Neuronal stem cell (in vitro differentiated cells): ENCODE measurements at regions not wholly inside any gene's neighbourhood (a gene's known extent, or its start where the extent isn't known, plus 50 kb on each side); places are given as distances from the start of the nearest gene placed in this dataset.
A peak's percentile ranks its signal among the peaks of the same experiment; 100 is the strongest.

Experiments
- DNase-seq: peaks from one replicate; pipeline ENCODE4 v3.0.0-alpha.2; 2013; ENCODE audit warnings: low spot score
- H2AFZ ChIP-seq: one replicate; pipeline ENCODE4 v1.6.1; 2013; ENCODE audit warnings: mild to moderate bottlenecking, low read length, inconsistent platforms
- H2AK5ac ChIP-seq: 2 replicates; pipeline ENCODE4 v1.6.1; 2013; ENCODE audit warnings: low read depth, mild to moderate bottlenecking, inconsistent platforms, low read length, moderate library complexity, mixed read lengths
- H2BK120ac ChIP-seq: 2 replicates; pipeline ENCODE4 v1.6.1; 2013; ENCODE audit warnings: low read depth, mild to moderate bottlenecking, inconsistent platforms, low read length, moderate library complexity, mixed read lengths
- H2BK12ac ChIP-seq: one replicate; pipeline ENCODE4 v1.6.1; 2013; ENCODE audit warnings: low read length, inconsistent platforms
- H2BK15ac ChIP-seq: 2 replicates; pipeline ENCODE4 v1.6.1; 2013; ENCODE audit warnings: mild to moderate bottlenecking, low read length, inconsistent platforms, mixed read lengths
- H2BK5ac ChIP-seq: one replicate; pipeline ENCODE4 v1.6.1; 2013; ENCODE audit warnings: inconsistent platforms, mild to moderate bottlenecking, low read length, moderate library complexity
- H3K14ac ChIP-seq: one replicate; pipeline ENCODE4 v1.6.1; 2013; ENCODE audit warnings: low read length, inconsistent platforms
- H3K18ac ChIP-seq: 2 replicates; pipeline ENCODE4 v1.6.1; 2013; ENCODE audit warnings: low read length, inconsistent platforms
- H3K23ac ChIP-seq: 2 replicates; pipeline ENCODE4 v1.6.1; 2013; ENCODE audit warnings: low read depth, mild to moderate bottlenecking, mixed read lengths, low read length, inconsistent platforms; ENCODE audit not compliant: poor library complexity
- H3K27ac ChIP-seq: replicated peaks from 3 replicates; pipeline ENCODE4 v1.5.1; 2013; ENCODE audit warnings: low read length, inconsistent platforms
- H3K27me3 ChIP-seq, 3 experiments: 2 replicates each; pipeline ENCODE4 v1.6.1; 2013; ENCODE audit warnings: low read length in 3 of 3, mild to moderate bottlenecking in 2 of 3, inconsistent platforms in 1 of 3, low read depth in 1 of 3, mixed read lengths in 1 of 3, moderate library complexity in 1 of 3; ENCODE audit not compliant: control insufficient read depth in 3 of 3, insufficient read depth in 3 of 3
- H3K36me3 ChIP-seq, 2 donors: replicated peaks in 1 of 2; 2 replicates each; pipeline ENCODE4 v1.6.1; 2013; ENCODE audit warnings: low read length in 2 of 2; ENCODE audit not compliant: control insufficient read depth in 2 of 2, insufficient read depth in 2 of 2
- H3K4ac ChIP-seq: 2 replicates; pipeline ENCODE4 v1.6.1; 2013; ENCODE audit warnings: inconsistent platforms, mild to moderate bottlenecking, low read length, moderate library complexity
- H3K4me1 ChIP-seq, 2 donors: 1 replicate in 1 of 2; 2 replicates in 1 of 2; pipeline ENCODE4 v1.6.1; 2013; ENCODE audit warnings: low read length in 2 of 2, low read depth in 1 of 2; ENCODE audit not compliant: control insufficient read depth in 2 of 2, insufficient read depth in 1 of 2
- H3K4me2 ChIP-seq: one replicate; pipeline ENCODE4 v1.6.1; 2013; ENCODE audit warnings: mild to moderate bottlenecking, low read length, inconsistent platforms; ENCODE audit not compliant: insufficient read depth, poor library complexity, severe bottlenecking
- H3K4me3 ChIP-seq, 2 donors: 2 replicates each; pipeline ENCODE4 v1.5.1; 2013; ENCODE audit warnings: low read length in 2 of 2, mild to moderate bottlenecking in 2 of 2, inconsistent platforms in 1 of 2, moderate library complexity in 1 of 2
- H3K79me1 ChIP-seq: one replicate; pipeline ENCODE4 v1.6.1; 2013; ENCODE audit warnings: low read depth, mild to moderate bottlenecking, inconsistent platforms, low read length, moderate library complexity
- H3K9ac ChIP-seq: one replicate; pipeline ENCODE4 v1.6.1; 2013; ENCODE audit warnings: mild to moderate bottlenecking, low read depth, low read length, inconsistent platforms; ENCODE audit not compliant: poor library complexity
- H3K9me3 ChIP-seq, 2 donors: replicated peaks in 1 of 2; 2 replicates each; pipeline versions ENCODE3 to v1.6.1; 2013; ENCODE audit warnings: low read length in 2 of 2, mild to moderate bottlenecking in 2 of 2, inconsistent platforms in 1 of 2, low read depth in 1 of 2, mixed read lengths in 1 of 2, moderate library complexity in 1 of 2; ENCODE audit not compliant: control insufficient read depth in 2 of 2, insufficient read depth in 1 of 2
- H4K8ac ChIP-seq: one replicate; pipeline ENCODE4 v1.6.1; 2013; ENCODE audit warnings: low read depth, mild to moderate bottlenecking, inconsistent platforms, low read length, moderate library complexity
- H4K91ac ChIP-seq: one replicate; pipeline ENCODE4 v1.6.1; 2013; ENCODE audit warnings: low read length, low read depth, mild to moderate bottlenecking, inconsistent platforms; ENCODE audit not compliant: poor library complexity
- WGBS, 2 donors: extraction: QIAGEN DNeasy Blood & Tissue Kit; methylation state at CpG; one replicate each; pipeline ENCODE4 v1.1.7; 2013; ENCODE audit warnings: missing lambda C conversion rate in 2 of 2, mixed read lengths in 1 of 2; ENCODE audit not compliant: insufficient read length in 2 of 2, insufficient replicate concordance in 1 of 2; ENCODE audit errors: extremely low coverage in 2 of 2; 5-methylcytosine and 5-hydroxymethylcytosine counted together

DNA sequence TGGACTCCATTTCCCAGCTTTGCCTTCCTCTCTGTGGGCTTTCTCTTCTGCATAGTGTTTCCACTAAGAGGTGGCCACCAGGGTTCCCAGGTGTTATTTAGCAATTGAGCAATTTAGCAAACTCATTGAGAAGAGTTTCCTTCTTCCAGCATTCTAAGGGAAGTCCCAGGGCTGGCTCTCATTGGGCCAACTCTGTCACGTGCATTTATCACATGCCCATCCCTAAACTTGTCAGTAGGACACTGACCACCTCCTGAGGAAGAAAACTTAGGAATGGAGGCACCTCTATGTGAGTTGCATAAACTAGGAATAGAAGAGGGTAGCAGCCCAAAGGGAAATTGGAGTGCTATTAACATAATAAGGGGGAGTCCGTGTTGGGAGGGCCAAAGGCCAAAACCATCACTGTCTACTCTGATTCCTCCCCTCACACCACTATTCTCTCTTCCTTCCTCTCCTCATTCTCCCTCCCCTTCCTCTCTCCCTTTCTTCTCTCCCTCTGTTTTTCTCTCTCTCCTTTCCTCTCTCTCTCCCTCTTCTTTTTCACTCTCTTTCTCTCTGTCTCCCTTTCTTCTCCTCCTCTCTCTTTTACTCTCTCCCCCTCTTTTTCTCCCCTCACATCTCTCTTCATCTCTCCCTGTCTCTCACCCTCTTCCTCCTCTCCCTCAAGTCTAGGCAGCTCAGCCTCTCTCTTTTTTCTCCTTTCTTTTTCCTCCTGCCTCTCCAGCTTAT, 213.4 kb downstream of the PALM2AKAP2 start:
- Histone ChIP-seq H4K91ac (no peak overlapping the region), H4K8ac (no peak overlapping the region), H2BK5ac (no peak overlapping the region), H3K27me3 (no peaks in the 10 kb centered on the region), H3K27ac (no peak overlapping the region), H3K4me1 (no peaks in the 10 kb centered on the region), H3K4me3 (no peak overlapping the region), H3K79me1 (no peaks in the 10 kb centered on the region), H3K4me2 (no peak overlapping the region), H3K9ac (no peak overlapping the region), H3K14ac (no peak overlapping the region), H2BK12ac (no peak overlapping the region), H3K18ac (no peak overlapping the region), H3K23ac (no peak overlapping the region), H2AFZ (no peak overlapping the region), H3K36me3 (no peaks in the 10 kb centered on the region), H3K4ac (no peak overlapping the region), H2AK5ac (no peak overlapping the region), H2BK15ac (no peak overlapping the region), H2BK120ac (no peak overlapping the region), H3K9me3 (peaks cover 11 to 16% of the 10 kb centered on the region in 2 donors)
- no CpG with 5 or more reads among the region's 2 CpGs for WGBS, 2 donors
- DNase-seq = no peak

- Histone ChIP-seq H2BK5ac (no peak overlapping the region), H2BK15ac (no peak overlapping the region), H3K18ac (no peak overlapping the region), H4K8ac (no peak overlapping the region), H3K36me3 (no peaks in the 10 kb centered on the region), H4K91ac (no peak overlapping the region), H3K9me3 (peaks cover 10 to 13% of the 10 kb centered on the region in 2 donors), H3K23ac (no peak overlapping the region), H3K27ac (no peak overlapping the region), H3K27me3 (no peaks in the 10 kb centered on the region), H3K4me3 (no peak overlapping the region), H2AK5ac (no peak overlapping the region), H3K4ac (no peak overlapping the region), H3K9ac (no peak overlapping the region), H2BK12ac (no peak overlapping the region), H3K4me1 (no peaks in the 10 kb centered on the region), H3K79me1 (no peaks in the 10 kb centered on the region), H2AFZ (no peak overlapping the region), H2BK120ac (no peak overlapping the region), H3K4me2 (no peak overlapping the region), H3K14ac (no peak overlapping the region)
- WGBS, 2 donors = no CpG with 5 or more reads among the region's 3 CpGs
- DNase-seq = no peak
Observed at GRCh38 chr9:109994141-109994540, 213.8 kb downstream of the C9orf152 start.

DNA sequence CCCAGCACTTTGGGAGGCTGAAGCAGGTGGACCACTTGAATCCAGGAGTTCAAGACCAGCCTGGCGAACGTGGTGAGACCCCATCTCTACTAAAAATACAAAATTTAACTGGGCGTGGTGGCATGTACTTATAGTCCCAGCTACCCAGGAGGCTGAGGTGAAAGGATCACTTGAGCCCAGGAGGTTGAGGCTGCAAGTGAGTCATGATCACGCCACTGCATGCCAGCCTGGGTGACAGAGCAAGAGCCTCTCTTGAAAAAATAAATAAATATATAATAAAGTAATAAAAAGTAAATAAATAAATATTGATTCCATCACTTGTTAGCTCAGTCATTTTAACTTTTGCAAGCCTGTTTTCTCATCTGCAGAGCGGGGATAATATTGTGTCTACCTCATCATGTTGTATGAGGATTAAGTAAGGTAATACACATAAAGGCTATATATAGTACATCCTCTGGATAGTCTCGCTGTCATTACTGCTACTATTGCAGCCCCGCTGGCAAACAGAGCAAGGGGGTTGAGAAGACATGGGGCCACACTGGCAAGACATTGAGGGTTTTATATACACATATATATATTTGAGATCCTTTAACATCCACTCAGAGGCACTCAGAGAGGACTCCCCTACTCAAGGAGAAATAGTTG, 210.9 kb downstream of the C9orf152 start:
- H3K4me3 ChIP-seq = no peak overlapping the region
- peaks cover 8 to 10% of the 10 kb centered on the region in 2 donors for H3K9me3 ChIP-seq
- no peak overlapping the region for H2AFZ ChIP-seq
- no peak overlapping the region for H2BK15ac ChIP-seq
- no peak overlapping the region for H2BK5ac ChIP-seq
- H3K23ac ChIP-seq = no peak overlapping the region
- no peaks in the 10 kb centered on the region for H3K4me1 ChIP-seq
- no peak for DNase-seq
- no peak overlapping the region for H4K91ac ChIP-seq
- H3K4me2 ChIP-seq = no peak overlapping the region
- H2BK12ac ChIP-seq = no peak overlapping the region
- H3K36me3 ChIP-seq = peaks cover 0 to 3% of the 10 kb centered on the region in 2 donors
- no peak overlapping the region for H4K8ac ChIP-seq
- H3K9ac ChIP-seq = no peak overlapping the region
- no peak overlapping the region for H3K27ac ChIP-seq
- H3K27me3 ChIP-seq = no peaks in the 10 kb centered on the region
- no peak overlapping the region for H3K14ac ChIP-seq
- H2BK120ac ChIP-seq = no peak overlapping the region
- no peak overlapping the region for H3K4ac ChIP-seq
- no peaks in the 10 kb centered on the region for H3K79me1 ChIP-seq
- no CpG with 5 or more reads among the region's 7 CpGs for WGBS, 2 donors
- no peak overlapping the region for H3K18ac ChIP-seq
- no peak overlapping the region for H2AK5ac ChIP-seq

- no peaks in the 10 kb centered on the region for H3K4me1 ChIP-seq
- DNase-seq = no peak
- H2AK5ac ChIP-seq = no peak overlapping the region
- H4K8ac ChIP-seq = no peak overlapping the region
- no peak overlapping the region for H3K4me3 ChIP-seq
- no peak overlapping the region for H2BK120ac ChIP-seq
- peaks cover 8 to 10% of the 10 kb centered on the region in 2 donors for H3K9me3 ChIP-seq
- no peak overlapping the region for H3K9ac ChIP-seq
- H3K14ac ChIP-seq = no peak overlapping the region
- H3K18ac ChIP-seq = peak overlapping the region; percentile 27
- no CpG with 5 or more reads among the region's 4 CpGs for WGBS, 2 donors
- H3K27me3 ChIP-seq = no peaks in the 10 kb centered on the region
- no peak overlapping the region for H3K4me2 ChIP-seq
- no peak overlapping the region for H3K23ac ChIP-seq
- no peak overlapping the region for H3K4ac ChIP-seq
- H3K27ac ChIP-seq = no peak overlapping the region
- H2BK15ac ChIP-seq = no peak overlapping the region
- no peak overlapping the region for H2AFZ ChIP-seq
- no peak overlapping the region for H2BK12ac ChIP-seq
- H3K36me3 ChIP-seq = peaks cover 0 to 3% of the 10 kb centered on the region in 2 donors
- H4K91ac ChIP-seq = no peak overlapping the region
- no peak overlapping the region for H2BK5ac ChIP-seq
- H3K79me1 ChIP-seq = no peaks in the 10 kb centered on the region
Observed at GRCh38 chr9:109997682-109998081, 210.3 kb downstream of the C9orf152 start.
